ENCODE measurements at regions not wholly inside any gene's neighbourhood (a gene's known extent, or its start where the extent isn't known, plus 50 kb on each side); places are given as distances from the start of the nearest gene placed in this dataset.

GRCh38 chr22:44648085-44648820 is 53.8 kb upstream of the PRR5 start:
- no peaks in the 10 kb centered on the region for H3K36me3 ChIP-seq (ENCODE audit: insufficient read depth, low read length)
- peak overlapping the region; percentile 10 for H2AFZ ChIP-seq (ENCODE audit: low read depth, low read length)
- peaks cover 7% of the 10 kb centered on the region for H3K4me1 Mint-ChIP-seq (ENCODE audit: low read depth, unreplicated experiment)
- H3K9ac ChIP-seq (ENCODE audit: low read length): no peak overlapping the region
- H3K27me3 Mint-ChIP-seq (ENCODE audit: low read depth, unreplicated experiment): peaks cover 5% of the 10 kb centered on the region
- H4K20me1 ChIP-seq (ENCODE audit: insufficient read depth, low read length): no peaks in the 10 kb centered on the region
- peaks cover 2% of the 10 kb centered on the region for H3K9me3 Mint-ChIP-seq (ENCODE audit: unreplicated experiment)
- no peak for FAIRE-seq
- no peak for DNase-seq (ENCODE audit: low read depth)
- H3K9me3 ChIP-seq (ENCODE audit: insufficient read depth, low read depth, low read length): no peaks in the 10 kb centered on the region
- no peak for TF ChIP-seq CTCF (IDR thresholded peaks at IDR 0.05; ENCODE audit: insufficient read depth, low read depth, low read length)
- no peak for TF ChIP-seq EZH2 (IDR thresholded peaks at IDR 0.05; ENCODE audit: insufficient read depth, low read length)
- no peak overlapping the region for H3K27ac Mint-ChIP-seq (ENCODE audit: unreplicated experiment)
- H3K27me3 ChIP-seq (ENCODE audit: insufficient read depth, low read length): peaks cover 14% of the 10 kb centered on the region
- H3K36me3 Mint-ChIP-seq (ENCODE audit: low read depth, unreplicated experiment): no peaks in the 10 kb centered on the region
- no peaks in the 10 kb centered on the region for H3K4me1 ChIP-seq (ENCODE audit: insufficient read depth, low read length)
- H3K27ac ChIP-seq (ENCODE audit: low read depth, low read length): peak overlapping the region; percentile 26
- H3K79me2 ChIP-seq (ENCODE audit: insufficient read depth, low read length): no peaks in the 10 kb centered on the region
- H3K4me2 ChIP-seq (ENCODE audit: low read length): no peak overlapping the region
- H3K4me3 Mint-ChIP-seq (ENCODE audit: unreplicated experiment): no peak overlapping the region
- no peak overlapping the region for H3K4me3 ChIP-seq (ENCODE audit: insufficient read depth, low read depth, low read length)

- Histone ChIP-seq H3K4me3 (ENCODE audit: insufficient read depth, low read depth, low read length) (no peak overlapping the region), H2AFZ (ENCODE audit: low read depth, low read length) (no peak overlapping the region), H3K27ac (ENCODE audit: low read depth, low read length) (no peak overlapping the region), H3K27me3 (ENCODE audit: insufficient read depth, low read length) (peaks cover 15% of the 10 kb centered on the region), H4K20me1 (ENCODE audit: insufficient read depth, low read length) (no peaks in the 10 kb centered on the region), H3K4me2 (ENCODE audit: low read length) (no peak overlapping the region), H3K9me3 (ENCODE audit: insufficient read depth, low read depth, low read length) (no peaks in the 10 kb centered on the region), H3K9ac (ENCODE audit: low read length) (no peak overlapping the region), H3K36me3 (ENCODE audit: insufficient read depth, low read length) (no peaks in the 10 kb centered on the region), H3K79me2 (ENCODE audit: insufficient read depth, low read length) (no peaks in the 10 kb centered on the region), H3K4me1 (ENCODE audit: insufficient read depth, low read length) (no peaks in the 10 kb centered on the region)
- Mint-ChIP-seq H3K27ac (ENCODE audit: unreplicated experiment) (no peak overlapping the region), H3K4me1 (ENCODE audit: low read depth, unreplicated experiment) (peaks cover 7% of the 10 kb centered on the region), H3K4me3 (ENCODE audit: unreplicated experiment) (no peak overlapping the region), H3K27me3 (ENCODE audit: low read depth, unreplicated experiment) (peaks cover 5% of the 10 kb centered on the region), H3K36me3 (ENCODE audit: low read depth, unreplicated experiment) (no peaks in the 10 kb centered on the region), H3K9me3 (ENCODE audit: unreplicated experiment) (peaks cover 2% of the 10 kb centered on the region)
- no peak for FAIRE-seq
- TF ChIP-seq EZH2 (IDR thresholded peaks at IDR 0.05; ENCODE audit: insufficient read depth, low read length): no peak
- no peak for TF ChIP-seq CTCF (IDR thresholded peaks at IDR 0.05; ENCODE audit: insufficient read depth, low read depth, low read length)
- no peak for DNase-seq (ENCODE audit: low read depth)
Observed at GRCh38 chr22:44647141-44647540, 54.9 kb upstream of the PRR5 start.

GRCh38 chr22:44646668-44647067 is 55.3 kb upstream of the PRR5 start:
- Mint-ChIP-seq H3K4me1 (ENCODE audit: low read depth, unreplicated experiment) (peaks cover 7% of the 10 kb centered on the region), H3K9me3 (ENCODE audit: unreplicated experiment) (peaks cover 2% of the 10 kb centered on the region), H3K36me3 (ENCODE audit: low read depth, unreplicated experiment) (no peaks in the 10 kb centered on the region), H3K27me3 (ENCODE audit: low read depth, unreplicated experiment) (peaks cover 5% of the 10 kb centered on the region), H3K27ac (ENCODE audit: unreplicated experiment) (no peak overlapping the region), H3K4me3 (ENCODE audit: unreplicated experiment) (no peak overlapping the region)
- Histone ChIP-seq H3K27me3 (ENCODE audit: insufficient read depth, low read length) (peaks cover 11% of the 10 kb centered on the region), H3K4me3 (ENCODE audit: insufficient read depth, low read depth, low read length) (no peak overlapping the region), H3K9me3 (ENCODE audit: insufficient read depth, low read depth, low read length) (no peaks in the 10 kb centered on the region), H3K27ac (ENCODE audit: low read depth, low read length) (no peak overlapping the region), H4K20me1 (ENCODE audit: insufficient read depth, low read length) (no peaks in the 10 kb centered on the region), H2AFZ (ENCODE audit: low read depth, low read length) (no peak overlapping the region), H3K36me3 (ENCODE audit: insufficient read depth, low read length) (no peaks in the 10 kb centered on the region), H3K4me2 (ENCODE audit: low read length) (no peak overlapping the region), H3K4me1 (ENCODE audit: insufficient read depth, low read length) (no peaks in the 10 kb centered on the region), H3K79me2 (ENCODE audit: insufficient read depth, low read length) (no peaks in the 10 kb centered on the region), H3K9ac (ENCODE audit: low read length) (no peak overlapping the region)
- DNase-seq (ENCODE audit: low read depth) (no peak), FAIRE-seq (no peak)
- TF ChIP-seq EZH2 (IDR thresholded peaks at IDR 0.05; ENCODE audit: insufficient read depth, low read length): no peak
- no peak for TF ChIP-seq CTCF (IDR thresholded peaks at IDR 0.05; ENCODE audit: insufficient read depth, low read depth, low read length)

Measured in astrocyte (in vitro differentiated cells and primary cell).